ENCODE measurements at regions not wholly inside any gene's neighbourhood (a gene's known extent, or its start where the extent isn't known, plus 50 kb on each side); places are given as distances from the start of the nearest gene placed in this dataset.

DNA sequence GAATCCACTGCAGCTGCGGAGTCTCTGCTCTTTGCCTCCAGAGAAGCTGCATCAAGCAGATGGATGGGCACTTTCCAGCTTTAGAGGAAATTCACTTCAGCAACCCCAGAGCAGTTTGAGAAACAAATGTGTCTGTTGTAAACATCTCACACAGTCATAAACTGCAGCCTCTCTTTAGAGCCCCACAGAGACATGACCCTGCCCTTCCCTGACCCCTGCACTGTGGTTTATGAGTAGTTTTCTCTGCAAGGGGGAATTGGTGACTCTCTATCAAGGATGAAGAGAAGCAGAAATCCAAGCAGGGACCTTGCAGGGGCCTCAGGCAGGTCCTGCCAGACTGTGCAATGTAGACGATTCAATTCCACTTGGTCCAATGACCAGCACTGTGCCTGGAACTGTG is 160.2 kb downstream of the SH2D4B start:
- Histone ChIP-seq H2BK5ac (ENCODE audit: low read depth, low read length) (no peak overlapping the region), H3K4ac (replicated peaks; ENCODE audit: insufficient read length, low read depth, low read length) (no peak overlapping the region), H2BK120ac (replicated peaks; ENCODE audit: low read depth, low read length) (no peak overlapping the region), H2BK12ac (ENCODE audit: low read depth, low read length) (peak overlapping the region; percentile 43; the same call in 1 of the 2 replicates), H2BK15ac (ENCODE audit: low read length) (no peak overlapping the region), H2AFZ (ENCODE audit: low read length) (no peak overlapping the region), H3K56ac (replicated peaks; ENCODE audit: insufficient read length, low read depth, low read length) (no peak overlapping the region), H3K79me2 (ENCODE audit: control insufficient read depth in 1 of 2, insufficient read depth in 2 of 2, low read length in 2 of 2) (no peaks in the 10 kb centered on the region), H4K91ac (replicated peaks; ENCODE audit: insufficient read length, low read length) (no peak overlapping the region), H3K9me3 (ENCODE audit: insufficient read depth in 2 of 2, low read depth in 1 of 2, low read length in 1 of 2) (no peaks in the 10 kb centered on the region), H3K23me2 (ENCODE audit: low read depth, low read length) (no peaks in the 10 kb centered on the region), H3K18ac (ENCODE audit: extremely low read depth, low read length) (no peak overlapping the region), H4K8ac (ENCODE audit: extremely low read depth, insufficient read depth, low read length) (no peak overlapping the region), H3K79me1 (ENCODE audit: low read depth, low read length) (no peaks in the 10 kb centered on the region), H3K14ac (ENCODE audit: insufficient read length) (no peak overlapping the region), H2BK20ac (ENCODE audit: low read length) (0 out of 2 replicates have a peak overlapping the region, but pooled peaks have one; percentile 3), H2AK5ac (ENCODE audit: low read depth, low read length) (no peak overlapping the region), H3K4me3 (ENCODE audit: extremely low read depth in 1 of 4, insufficient read depth in 2 of 4, low read depth in 3 of 4, low read length in 4 of 4) (no peak overlapping the region), H3K9ac (replicated peaks in 1 of 4; ENCODE audit: extremely low read depth in 1 of 4, low read depth in 3 of 4, low read length in 3 of 4) (no peak overlapping the region), H3K27ac (ENCODE audit: low read depth, low read length) (no peak overlapping the region), H3K23ac (ENCODE audit: insufficient read length) (no peak overlapping the region), H4K20me1 (replicated peaks in 1 of 2; ENCODE audit: control insufficient read depth in 1 of 2, insufficient read depth in 2 of 2, low read length in 2 of 2) (no peaks in the 10 kb centered on the region), H3K4me1 (replicated peaks in 1 of 4; ENCODE audit: control insufficient read depth in 3 of 4, insufficient read depth in 4 of 4, low read length in 3 of 4) (no peaks in the 10 kb centered on the region; a peak in 1 of 7 replicates), H3K4me2 (ENCODE audit: insufficient read depth in 1 of 2, low read depth in 2 of 2, low read length in 2 of 2) (no peak overlapping the region), H4K5ac (ENCODE audit: insufficient read length, low read depth, low read length) (no peak overlapping the region), H3K27me3 (replicated peaks in 1 of 4; ENCODE audit: control insufficient read depth in 3 of 4, extremely low read depth in 1 of 4, insufficient read depth in 3 of 4, low read length in 3 of 4) (no peaks in the 10 kb centered on the region), H3K36me3 (ENCODE audit: control insufficient read depth in 2 of 4, insufficient read depth in 4 of 4, low read length in 3 of 4) (no peaks in the 10 kb centered on the region)
- ChIA-PET CTCF (ENCODE audit: partially characterized antibody) (interaction anchor here (3.6 to 4.4 kb wide), 2 partner anchors 34 to 158 kb away, joined by 11 to 31 read pairs; no protein-coding TSS in a partner anchor), POLR2A (ENCODE audit: partially characterized antibody) (no interaction called here)
- DNase-seq (ENCODE audit: low read depth in 1 of 2, low spot score in 2 of 2) (peak in 1 of 2 experiments; percentile 20), FAIRE-seq (no peak)
- TF ChIP-seq CTBP2 (IDR thresholded peaks at IDR 0.05; ENCODE audit: borderline replicate concordance, insufficient read depth, insufficient read length, low read length): no peak
- TF ChIP-seq, protein P1, sequence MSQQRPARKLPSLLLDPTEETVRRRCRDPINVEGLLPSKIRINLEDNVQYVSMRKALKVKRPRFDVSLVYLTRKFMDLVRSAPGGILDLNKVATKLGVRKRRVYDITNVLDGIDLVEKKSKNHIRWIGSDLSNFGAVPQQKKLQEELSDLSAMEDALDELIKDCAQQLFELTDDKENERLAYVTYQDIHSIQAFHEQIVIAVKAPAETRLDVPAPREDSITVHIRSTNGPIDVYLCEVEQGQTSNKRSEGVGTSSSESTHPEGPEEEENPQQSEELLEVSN (IDR thresholded peaks at IDR 0.05): no peak
- 78% methylated on average over 2 of the region's 2 CpGs; no CpG with 5 or more reads in 1 of the 2 experiments for WGBS, 2 experiments (ENCODE audit: extremely low coverage in 1 of 2, insufficient coverage in 1 of 2, insufficient read length in 1 of 2, insufficient replicate concordance in 2 of 2, low coverage in 1 of 2, low lambda C conversion rate in 2 of 2, missing lambda C conversion rate in 1 of 2)
